Colon (tissue), 2 donors: ENCODE measurements at regions not wholly inside any gene's neighbourhood (a gene's known extent, or its start where the extent isn't known, plus 50 kb on each side); places are given as distances from the start of the nearest gene placed in this dataset.

ENCODE experiments used
- FAIRE-seq: peaks from 2 replicates; lab custom pipeline; 2012; peaks lifted over from hg19 to GRCh38; lab: Jason Lieb, UNC
- donor health status: control.
- donor health status: control.

GRCh38 chr15:46858150-46858549 lies 859.2 kb upstream of the SEMA6D start:
- no peak for FAIRE-seq

- no peak for FAIRE-seq
These were observed 855.5 kb upstream of the SEMA6D start for GRCh38 chr15:46861796-46862195.

GRCh38 chr15:46865155-46865554 lies 852.1 kb upstream of the SEMA6D start:
- no peak for FAIRE-seq

- FAIRE-seq: no peak
These were observed 844.9 kb upstream of the SEMA6D start for GRCh38 chr15:46872286-46872980.

GRCh38 chr15:46872981-46873330 lies 844.3 kb upstream of the SEMA6D start:
- no peak for FAIRE-seq

- no peak for FAIRE-seq
These were observed 838.1 kb upstream of the SEMA6D start for GRCh38 chr15:46879032-46879770.

GRCh38 chr15:46880791-46881190 lies 836.5 kb upstream of the SEMA6D start:
- no peak for FAIRE-seq

- no peak for FAIRE-seq
These were observed 824.6 kb upstream of the SEMA6D start for GRCh38 chr15:46892621-46893160.

GRCh38 chr15:46894644-46895043 lies 822.7 kb upstream of the SEMA6D start:
- no peak for FAIRE-seq

GRCh38 chr15:46897266-46897665 lies 820.0 kb upstream of the SEMA6D start:
- no peak for FAIRE-seq

GRCh38 chr15:46901001-46901400 lies 816.3 kb upstream of the SEMA6D start:
- FAIRE-seq: no peak

- FAIRE-seq: no peak
These were observed 799.5 kb upstream of the SEMA6D start for GRCh38 chr15:46917721-46918252.

GRCh38 chr15:46918462-46919140 lies 798.7 kb upstream of the SEMA6D start:
- no peak for FAIRE-seq

- FAIRE-seq: no peak
These were observed 795.4 kb upstream of the SEMA6D start for GRCh38 chr15:46921891-46922290.

- FAIRE-seq: no peak
These were observed 786.9 kb upstream of the SEMA6D start for GRCh38 chr15:46930426-46930825.

GRCh38 chr15:46933332-46933731 lies 784.0 kb upstream of the SEMA6D start:
- FAIRE-seq: no peak

- no peak for FAIRE-seq
These were observed 782.5 kb upstream of the SEMA6D start for GRCh38 chr15:46934851-46935250.

GRCh38 chr15:46938169-46938568 lies 779.1 kb upstream of the SEMA6D start:
- FAIRE-seq: no peak

- FAIRE-seq: no peak
These were observed 776.1 kb upstream of the SEMA6D start for GRCh38 chr15:46941241-46941640.

GRCh38 chr15:46946953-46947352 lies 770.4 kb upstream of the SEMA6D start:
- no peak for FAIRE-seq

GRCh38 chr15:46955576-46955975 lies 761.7 kb upstream of the SEMA6D start:
- FAIRE-seq: no peak

GRCh38 chr15:46956456-46956855 lies 760.8 kb upstream of the SEMA6D start:
- FAIRE-seq: no peak

- FAIRE-seq: no peak
These were observed 760.4 kb upstream of the SEMA6D start for GRCh38 chr15:46956881-46957280.
